DND-41 (cell line): ENCODE measurements at regions not wholly inside any gene's neighbourhood (a gene's known extent, or its start where the extent isn't known, plus 50 kb on each side); places are given as distances from the start of the nearest gene placed in this dataset.
"Not testable (repeated sequence)": the region's sequence is repeated elsewhere in the genome, so short reads cannot be mapped to it uniquely, and the experiment has no call there.

Source experiments
- ATAC-seq: fragments of 200-7000 bp; cut with Tn5 transposase; 3 replicates; pipeline ENCODE4 v1.9.1; 2021; ENCODE audit warnings: low read depth; ENCODE audit not compliant: insufficient read depth
- DNase-seq: peaks from one replicate; pipeline ENCODE4 v3.0.0-alpha.2; 2020
- H2AFZ ChIP-seq: 2 replicates; pipeline ENCODE4 v1.6.0; 2012; ENCODE audit warnings: low read depth, low read length
- H3K27ac ChIP-seq: 2 replicates; pipeline ENCODE4 v1.5.1; 2012; ENCODE audit warnings: low read length, inconsistent platforms
- H3K27me3 ChIP-seq: fragments of 200-600 bp; sonication (generic); 2 replicates; pipeline ENCODE4 v1.6.0; 2012; ENCODE audit warnings: low read length, mild to moderate bottlenecking, inconsistent platforms; ENCODE audit not compliant: insufficient read depth, poor library complexity
- H3K36me3 ChIP-seq: 2 replicates; pipeline ENCODE4 v1.5.1; 2012; ENCODE audit warnings: low read length, inconsistent platforms; ENCODE audit not compliant: insufficient read depth
- H3K4me1 ChIP-seq: 2 replicates; pipeline ENCODE4 v1.5.1; 2012; ENCODE audit warnings: mild to moderate bottlenecking, low read length; ENCODE audit not compliant: insufficient read depth
- H3K4me2 ChIP-seq: 2 replicates; pipeline ENCODE4 v1.6.0; 2012; ENCODE audit warnings: mild to moderate bottlenecking, moderate library complexity, low read length, inconsistent platforms; ENCODE audit not compliant: insufficient read depth
- H3K4me3 ChIP-seq, 2 experiments: fragments of 200-600 bp in 1 of 2; shearing (Covaris generic) in 1 of 2; 2 replicates each; pipeline ENCODE4 v1.5.1; 2012 to 2016; ENCODE audit warnings: inconsistent platforms in 2 of 2, low read length in 2 of 2, mild to moderate bottlenecking in 2 of 2, low read depth in 1 of 2, moderate library complexity in 1 of 2
- H3K79me2 ChIP-seq: 2 replicates; pipeline ENCODE4 v1.6.0; 2012; ENCODE audit warnings: low read length, inconsistent platforms; ENCODE audit not compliant: insufficient read depth
- H3K9ac ChIP-seq: 2 replicates; pipeline ENCODE4 v1.6.0; 2012; ENCODE audit warnings: low read depth, mild to moderate bottlenecking, inconsistent platforms, low read length, moderate library complexity
- H3K9me3 ChIP-seq: 2 replicates; pipeline ENCODE4 v1.5.1; 2012; ENCODE audit warnings: low read length, moderate library complexity, mild to moderate bottlenecking, inconsistent platforms; ENCODE audit not compliant: insufficient read depth, severe bottlenecking
- H4K20me1 ChIP-seq: 2 replicates; pipeline ENCODE4 v1.6.0; 2012; ENCODE audit warnings: low read length; ENCODE audit not compliant: insufficient read depth
- CTCF ChIP-seq: IDR thresholded peaks from 2 replicates; pipeline ENCODE4 v1.5.1; 2012; ENCODE audit warnings: borderline replicate concordance, low read length, moderate library complexity, mild to moderate bottlenecking; ENCODE audit not compliant: poor library complexity, severe bottlenecking; ENCODE audit errors: extremely low read depth
- EZH2 ChIP-seq: IDR thresholded peaks from 3 replicates; pipeline ENCODE4 v1.6.1; 2012; ENCODE audit warnings: borderline replicate concordance, low read depth, mild to moderate bottlenecking, moderate library complexity, low read length, inconsistent platforms; ENCODE audit not compliant: severe bottlenecking

- no peak for DNase-seq
- no peaks in the 10 kb centered on the region for H3K27me3 ChIP-seq
Observed at GRCh38 chr7:54292171-54292925, 249.8 kb upstream of the VSTM2A start.

GRCh38 chr7:54299426-54299825 lies 242.7 kb upstream of the VSTM2A start:
- H3K79me2 ChIP-seq = no peaks in the 10 kb centered on the region
- TF ChIP-seq CTCF (no peak), EZH2 (no peak)
- H2AFZ ChIP-seq = no peak overlapping the region
- H4K20me1 ChIP-seq = no peaks in the 10 kb centered on the region
- H3K9ac ChIP-seq = no peak overlapping the region
- no peak overlapping the region for H3K4me2 ChIP-seq
- DNase-seq (no peak), ATAC-seq (no peak)
- peaks cover 2% of the 10 kb centered on the region for H3K9me3 ChIP-seq
- no peaks in the 10 kb centered on the region for H3K4me1 ChIP-seq
- H3K27me3 ChIP-seq = no peaks in the 10 kb centered on the region
- no peaks in the 10 kb centered on the region for H3K36me3 ChIP-seq
- no peak overlapping the region for H3K27ac ChIP-seq
- no peak overlapping the region for H3K4me3 ChIP-seq

More at GRCh38 chr7:54292171-54292925, 249.8 kb upstream of the VSTM2A start:
- Histone ChIP-seq H3K4me3 (no peak overlapping the region), H4K20me1 (no peaks in the 10 kb centered on the region), H2AFZ (no peak overlapping the region), H3K9me3 (no peaks in the 10 kb centered on the region), H3K79me2 (no peaks in the 10 kb centered on the region), H3K4me1 (no peaks in the 10 kb centered on the region), H3K27ac (no peak overlapping the region), H3K9ac (no peak overlapping the region), H3K36me3 (no peaks in the 10 kb centered on the region), H3K4me2 (no peak overlapping the region)
- no peak for ATAC-seq
- TF ChIP-seq CTCF = no peak

- not testable (repeated sequence) for DNase-seq, H3K27me3 ChIP-seq, H4K20me1 ChIP-seq, ATAC-seq, H3K9me3 ChIP-seq, H3K4me1 ChIP-seq, H3K9ac ChIP-seq, H3K4me2 ChIP-seq, H3K27ac ChIP-seq, H3K4me3 ChIP-seq, H3K79me2 ChIP-seq, H3K36me3 ChIP-seq, H2AFZ ChIP-seq
Observed at GRCh38 chr7:54315955-54316354, 226.2 kb upstream of the VSTM2A start.

- no peak overlapping the region for H2AFZ ChIP-seq
- DNase-seq (no peak), ATAC-seq (no peak)
- no peaks in the 10 kb centered on the region for H3K79me2 ChIP-seq
- no peaks in the 10 kb centered on the region for H3K9me3 ChIP-seq
- no peak overlapping the region for H3K4me2 ChIP-seq
- no peak overlapping the region for H3K9ac ChIP-seq
- H3K36me3 ChIP-seq = no peaks in the 10 kb centered on the region
- no peak overlapping the region for H3K4me3 ChIP-seq
- no peaks in the 10 kb centered on the region for H4K20me1 ChIP-seq
- H3K27ac ChIP-seq = no peak overlapping the region
- no peaks in the 10 kb centered on the region for H3K4me1 ChIP-seq
- no peak for TF ChIP-seq CTCF
- TF ChIP-seq EZH2 = no peak
- H3K27me3 ChIP-seq = no peaks in the 10 kb centered on the region
Observed at GRCh38 chr7:54326592-54327167, 215.5 kb upstream of the VSTM2A start.
